ENCODE measurements at regions not wholly inside any gene's neighbourhood (a gene's known extent, or its start where the extent isn't known, plus 50 kb on each side); places are given as distances from the start of the nearest gene placed in this dataset.

- DNase-seq: peak; percentile 78
- Histone ChIP-seq H3K9ac (ENCODE audit: low read length) (no peak overlapping the region), H4K20me1 (ENCODE audit: low read length) (no peaks in the 10 kb centered on the region), H2AFZ (ENCODE audit: low read length) (no peak overlapping the region), H3K27me3 (ENCODE audit: low read length) (no peaks in the 10 kb centered on the region), H3F3A (ENCODE audit: low read length, unreplicated experiment) (no peaks in the 10 kb centered on the region), H3K79me2 (ENCODE audit: low read length) (no peaks in the 10 kb centered on the region), H3K9me3 (ENCODE audit: low read length) (no peaks in the 10 kb centered on the region), H3K4me1 (ENCODE audit: insufficient read depth, low read length) (peaks cover 13% of the 10 kb centered on the region), H3K36me3 (ENCODE audit: low read depth, low read length) (no peaks in the 10 kb centered on the region), H3K27ac (ENCODE audit: low read length) (no peak overlapping the region), H3K9me2 (replicated peaks; ENCODE audit: low read length) (no peaks in the 10 kb centered on the region), H3K4me3 (ENCODE audit: low read length) (no peak overlapping the region), H3K4me2 (ENCODE audit: low read length) (0 out of 2 replicates have a peak overlapping the region, but pooled peaks have one; percentile 15)
- ChIA-PET CTCF (no interaction called here), POLR2A (ENCODE audit: unreplicated experiment) (no interaction called here)
- peak; percentile 63 for ATAC-seq
- intact Hi-C loops (cut with micrococcal nuclease): no loop called here
- TF ChIP-seq EZH2 (IDR thresholded peaks at IDR 0.05; ENCODE audit: low read length, unreplicated experiment): no peak
- TF ChIP-seq, protein P1, sequence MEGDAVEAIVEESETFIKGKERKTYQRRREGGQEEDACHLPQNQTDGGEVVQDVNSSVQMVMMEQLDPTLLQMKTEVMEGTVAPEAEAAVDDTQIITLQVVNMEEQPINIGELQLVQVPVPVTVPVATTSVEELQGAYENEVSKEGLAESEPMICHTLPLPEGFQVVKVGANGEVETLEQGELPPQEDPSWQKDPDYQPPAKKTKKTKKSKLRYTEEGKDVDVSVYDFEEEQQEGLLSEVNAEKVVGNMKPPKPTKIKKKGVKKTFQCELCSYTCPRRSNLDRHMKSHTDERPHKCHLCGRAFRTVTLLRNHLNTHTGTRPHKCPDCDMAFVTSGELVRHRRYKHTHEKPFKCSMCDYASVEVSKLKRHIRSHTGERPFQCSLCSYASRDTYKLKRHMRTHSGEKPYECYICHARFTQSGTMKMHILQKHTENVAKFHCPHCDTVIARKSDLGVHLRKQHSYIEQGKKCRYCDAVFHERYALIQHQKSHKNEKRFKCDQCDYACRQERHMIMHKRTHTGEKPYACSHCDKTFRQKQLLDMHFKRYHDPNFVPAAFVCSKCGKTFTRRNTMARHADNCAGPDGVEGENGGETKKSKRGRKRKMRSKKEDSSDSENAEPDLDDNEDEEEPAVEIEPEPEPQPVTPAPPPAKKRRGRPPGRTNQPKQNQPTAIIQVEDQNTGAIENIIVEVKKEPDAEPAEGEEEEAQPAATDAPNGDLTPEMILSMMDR (conservative IDR thresholded peaks at IDR 0.05; ENCODE audit: low read depth, low read length): no peak
- no peak for TF ChIP-seq EZH2phosphoT487 (IDR thresholded peaks at IDR 0.05; ENCODE audit: borderline replicate concordance, low read length)
- BruUV-seq (replicated peaks): no TSS peak
Measured at GRCh38 chr9:106745457-106745856, 117.5 kb upstream of the ZNF462 start.

- H3K9me3 ChIP-seq (ENCODE audit: low read length): no peaks in the 10 kb centered on the region
- no TSS peak for BruUV-seq (replicated peaks)
- TF ChIP-seq, protein P1 (conservative IDR thresholded peaks at IDR 0.05; ENCODE audit: low read depth, low read length): no peak
- TF ChIP-seq EZH2phosphoT487 (IDR thresholded peaks at IDR 0.05; ENCODE audit: borderline replicate concordance, low read length) (no peak), EZH2 (IDR thresholded peaks at IDR 0.05; ENCODE audit: low read length, unreplicated experiment) (no peak)
- peaks cover 13% of the 10 kb centered on the region for H3K4me1 ChIP-seq (ENCODE audit: insufficient read depth, low read length)
- no peak overlapping the region for H2AFZ ChIP-seq (ENCODE audit: low read length)
- CTCF ChIA-PET: no interaction called here
- DNase-seq (peak; percentile 20), ATAC-seq (no peak; the same call in 1 of the 2 replicates)
- H3K27me3 ChIP-seq (ENCODE audit: low read length): no peaks in the 10 kb centered on the region
- no peaks in the 10 kb centered on the region for H3F3A ChIP-seq (ENCODE audit: low read length, unreplicated experiment)
- H3K27ac ChIP-seq (ENCODE audit: low read length): no peak overlapping the region
- intact Hi-C loops (cut with micrococcal nuclease): loop anchor here (2.0 kb wide), 1 partner anchor 27 kb away; no protein-coding TSS in a partner anchor
- no peak overlapping the region for H3K9ac ChIP-seq (ENCODE audit: low read length)
- no peaks in the 10 kb centered on the region for H3K36me3 ChIP-seq (ENCODE audit: low read depth, low read length)
- POLR2A ChIA-PET (ENCODE audit: unreplicated experiment): no interaction called here
- H4K20me1 ChIP-seq (ENCODE audit: low read length): no peaks in the 10 kb centered on the region
- H3K79me2 ChIP-seq (ENCODE audit: low read length): no peaks in the 10 kb centered on the region
- H3K9me2 ChIP-seq (replicated peaks; ENCODE audit: low read length): no peaks in the 10 kb centered on the region
- H3K4me3 ChIP-seq (ENCODE audit: low read length): no peak overlapping the region
- H3K4me2 ChIP-seq (ENCODE audit: low read length): 0 out of 2 replicates have a peak overlapping the region, but pooled peaks have one; percentile 15
Measured at GRCh38 chr9:106745876-106746275, 117.1 kb upstream of the ZNF462 start.

GRCh38 chr9:106751681-106752080, 111.3 kb upstream of the ZNF462 start:
- CTCF ChIA-PET: no interaction called here
- no peak overlapping the region for H3K4me3 ChIP-seq (ENCODE audit: low read length)
- no peaks in the 10 kb centered on the region for H3K79me2 ChIP-seq (ENCODE audit: low read length)
- no peaks in the 10 kb centered on the region for H4K20me1 ChIP-seq (ENCODE audit: low read length)
- no peaks in the 10 kb centered on the region for H3K9me2 ChIP-seq (replicated peaks; ENCODE audit: low read length)
- no peak overlapping the region for H3K27ac ChIP-seq (ENCODE audit: low read length)
- no peak overlapping the region for H3K9ac ChIP-seq (ENCODE audit: low read length)
- H3K9me3 ChIP-seq (ENCODE audit: low read length): no peaks in the 10 kb centered on the region
- BruUV-seq (replicated peaks): no TSS peak
- no peak for TF ChIP-seq EZH2phosphoT487 (IDR thresholded peaks at IDR 0.05; ENCODE audit: borderline replicate concordance, low read length)
- no peak overlapping the region for H3K4me2 ChIP-seq (ENCODE audit: low read length)
- H3F3A ChIP-seq (ENCODE audit: low read length, unreplicated experiment): no peaks in the 10 kb centered on the region
- H2AFZ ChIP-seq (ENCODE audit: low read length): no peak overlapping the region
- no peaks in the 10 kb centered on the region for H3K4me1 ChIP-seq (ENCODE audit: insufficient read depth, low read length)
- POLR2A ChIA-PET (ENCODE audit: unreplicated experiment): no interaction called here
- DNase-seq: no peak
- no peaks in the 10 kb centered on the region for H3K27me3 ChIP-seq (ENCODE audit: low read length)
- H3K36me3 ChIP-seq (ENCODE audit: low read depth, low read length): no peaks in the 10 kb centered on the region
- ATAC-seq: no peak
- intact Hi-C loops (cut with micrococcal nuclease): no loop called here
